IMR-90 (cell line): ENCODE measurements at regions not wholly inside any gene's neighbourhood (a gene's known extent, or its start where the extent isn't known, plus 50 kb on each side); places are given as distances from the start of the nearest gene placed in this dataset.

Source experiments
- ATAC-seq: fragments of 200-7000 bp; cut with Tn5 transposase; 2 replicates; pipeline ENCODE4 v1.9.1; 2020; ENCODE audit warnings: low read depth, mild to moderate bottlenecking, moderate library complexity
- BruUV-seq: library from RNA; stranded (reverse); fragments of 400-500 nt; replicated peaks from 2 replicates; lab custom pipeline; 2021; lab: Mats Ljungman, UMichigan
- CTCF ChIA-PET: fragments of 300-600 bp; formaldehyde crosslinking; extraction: SDS; loops from one replicate; lab custom pipeline; 2021; ENCODE audit warnings: antibody characterized with exemption; lab: Yijun Ruan, JAX
- POLR2A ChIA-PET: fragments of 300-600 bp; sonication (Branson Sonifier 250); formaldehyde crosslinking; loops from one replicate; lab custom pipeline; 2022; ENCODE audit warnings: antibody characterized with exemption; ENCODE audit not compliant: unreplicated experiment; lab: Charles Lee
- DNase-seq: peaks from one replicate; pipeline ENCODE4 v3.0.0; 2013
- H2AFZ ChIP-seq: replicated peaks from 2 replicates; pipeline ENCODE3; 2013; ENCODE audit warnings: low read length, mild to moderate bottlenecking; ENCODE audit not compliant: poor library complexity
- H2AK5ac ChIP-seq: 2 replicates; pipeline ENCODE4 v1.6.1; 2013; ENCODE audit warnings: low read depth, low read length, inconsistent platforms
- H2AK9ac ChIP-seq: replicated peaks from 2 replicates; pipeline ENCODE3; 2013; ENCODE audit warnings: mild to moderate bottlenecking, low read depth, low read length, moderate library complexity; ENCODE audit not compliant: poor library complexity
- H2BK120ac ChIP-seq: 2 replicates; pipeline ENCODE4 v1.6.1; 2013; ENCODE audit warnings: low read depth, low read length, inconsistent platforms
- H2BK15ac ChIP-seq: 3 replicates; pipeline ENCODE4 v1.6.1; 2013; ENCODE audit warnings: low read depth, low read length, inconsistent platforms
- H2BK20ac ChIP-seq: 2 replicates; pipeline ENCODE4 v1.6.1; 2013; ENCODE audit warnings: low read depth, mild to moderate bottlenecking, inconsistent platforms, low read length, moderate library complexity
- H2BK5ac ChIP-seq: 2 replicates; pipeline ENCODE4 v1.6.1; 2013; ENCODE audit warnings: mild to moderate bottlenecking, low read depth, low read length, inconsistent platforms; ENCODE audit not compliant: poor library complexity, severe bottlenecking
- H3K14ac ChIP-seq: replicated peaks from 2 replicates; pipeline ENCODE4 v1.6.1; 2013; ENCODE audit warnings: low read depth, low read length, inconsistent platforms
- H3K18ac ChIP-seq: 2 replicates; pipeline ENCODE4 v1.6.1; 2013; ENCODE audit warnings: low read depth, low read length, control low read depth
- H3K23ac ChIP-seq: 2 replicates; pipeline ENCODE4 v1.6.1; 2013; ENCODE audit warnings: low read depth, low read length, inconsistent platforms
- H3K27ac ChIP-seq: 2 replicates; pipeline ENCODE4 v1.5.1; 2013; ENCODE audit warnings: mild to moderate bottlenecking, control low read depth, low read length; ENCODE audit not compliant: insufficient read depth
- H3K27me3 ChIP-seq: 2 replicates; pipeline ENCODE4 v1.6.1; 2013; ENCODE audit warnings: low read length; ENCODE audit not compliant: control insufficient read depth, insufficient read depth
- H3K36me3 ChIP-seq: 2 replicates; pipeline ENCODE4 v1.6.1; 2013; ENCODE audit warnings: low read length, mixed read lengths; ENCODE audit not compliant: control insufficient read depth, insufficient read depth
- H3K4ac ChIP-seq: 2 replicates; pipeline ENCODE4 v1.6.1; 2013; ENCODE audit warnings: low read depth, low read length, inconsistent platforms
- H3K4me1 ChIP-seq: 2 replicates; pipeline ENCODE4 v1.6.1; 2013; ENCODE audit warnings: low read length, mixed read lengths; ENCODE audit not compliant: control insufficient read depth, insufficient read depth
- H3K4me2 ChIP-seq: 2 replicates; pipeline ENCODE4 v1.6.1; 2013; ENCODE audit warnings: low read depth, mild to moderate bottlenecking, control low read depth, low read length, moderate library complexity
- H3K4me3 ChIP-seq: 2 replicates; pipeline ENCODE4 v1.5.1; 2013; ENCODE audit warnings: low read depth, mild to moderate bottlenecking, control low read depth, low read length, moderate library complexity; ENCODE audit not compliant: insufficient read depth
- H3K56ac ChIP-seq: 2 replicates; pipeline ENCODE4 v1.6.1; 2013; ENCODE audit warnings: low read length, inconsistent platforms; ENCODE audit not compliant: insufficient read depth; ENCODE audit errors: extremely low read depth
- H3K79me1 ChIP-seq, 2 experiments: 2 replicates each; pipeline ENCODE4 v1.6.1; 2013; ENCODE audit warnings: low read length in 2 of 2, inconsistent platforms in 1 of 2, low read depth in 1 of 2
- H3K9ac ChIP-seq: 2 replicates; pipeline ENCODE4 v1.6.1; 2013; ENCODE audit warnings: low read depth, low read length, control low read depth
- H3K9me1 ChIP-seq: 2 replicates; pipeline ENCODE4 v1.6.1; 2013; ENCODE audit warnings: low read length, inconsistent platforms; ENCODE audit not compliant: insufficient read depth
- H3K9me3 ChIP-seq: 2 replicates; pipeline ENCODE4 v1.6.1; 2013; ENCODE audit warnings: low read length; ENCODE audit not compliant: control insufficient read depth, insufficient read depth
- H4K20me1 ChIP-seq: 2 replicates; pipeline ENCODE4 v1.6.1; 2013; ENCODE audit warnings: low read length, inconsistent platforms; ENCODE audit not compliant: insufficient read depth
- H4K5ac ChIP-seq: 2 replicates; pipeline ENCODE4 v1.6.1; 2013; ENCODE audit warnings: mild to moderate bottlenecking, low read depth, low read length, control low read depth
- H4K8ac ChIP-seq, 2 experiments: 2 replicates each; pipeline ENCODE4 v1.6.1; 2013; ENCODE audit warnings: low read depth in 2 of 2, low read length in 2 of 2, control low read depth in 1 of 2, inconsistent platforms in 1 of 2
- H4K91ac ChIP-seq: 2 replicates; pipeline ENCODE4 v1.6.1; 2013; ENCODE audit warnings: low read depth, low read length, inconsistent platforms; ENCODE audit not compliant: insufficient read depth
- MAFK ChIP-seq: IDR thresholded peaks from 2 replicates; pipeline ENCODE4 v1.6.1; 2012; ENCODE audit warnings: low read depth, low read length, improper control_type of control experiment
- RAD21 ChIP-seq: IDR thresholded peaks from 2 replicates; pipeline ENCODE4 v1.6.1; 2012; ENCODE audit warnings: low read length, improper control_type of control experiment
- RCOR1 ChIP-seq: IDR thresholded peaks from 2 replicates; pipeline ENCODE4 v1.6.1; 2012; ENCODE audit warnings: mild to moderate bottlenecking, low read length, improper control_type of control experiment; ENCODE audit not compliant: insufficient replicate concordance
- dilution Hi-C: fragments of 300-500 bp; cut with HindIII; formaldehyde crosslinking; loops from one replicate; pipeline ENCODE4 v1.14.3; 2018; ENCODE audit warnings: low sequenced_read_pairs; ENCODE audit not compliant: unreplicated experiment
- in situ Hi-C: fragments of 300-500 bp; cut with MboI; formaldehyde crosslinking; loops from 3 replicates; pipeline ENCODE4 v1.14.3; 2019; ENCODE audit warnings: low sequenced_read_pairs, inconsistent platforms, mixed read lengths
- intact Hi-C: fragments of 100-400 bp; cut with micrococcal nuclease; formaldehyde crosslinking; loops from 2 replicates; pipeline ENCODE4 v1.10.0; 2022

GRCh38 chr6:140697585-140697984, 1323.1 kb upstream of the CITED2 start:
- H3K56ac ChIP-seq, result no peak overlapping the region
- no peak overlapping the region for H3K27ac ChIP-seq
- no peaks in the 10 kb centered on the region for H3K79me1 ChIP-seq
- no peaks in the 10 kb centered on the region for H4K20me1 ChIP-seq
- no peak overlapping the region for H3K4me2 ChIP-seq
- H2BK5ac ChIP-seq, result no peak overlapping the region
- no peak overlapping the region for H4K8ac ChIP-seq
- no peaks in the 10 kb centered on the region for H3K9me1 ChIP-seq
- DNase-seq (no peak), ATAC-seq (no peak)
- H2BK120ac ChIP-seq, result no peak overlapping the region
- in situ Hi-C loops, result no loop called here
- H2AK5ac ChIP-seq, result no peak overlapping the region
- no peaks in the 10 kb centered on the region for H3K27me3 ChIP-seq
- BruUV-seq, result no TSS peak
- H3K4me3 ChIP-seq, result no peak overlapping the region
- no peak overlapping the region for H2AK9ac ChIP-seq
- no peak overlapping the region for H2BK15ac ChIP-seq
- H3K36me3 ChIP-seq, result no peaks in the 10 kb centered on the region
- H3K18ac ChIP-seq, result no peak overlapping the region
- H3K9me3 ChIP-seq, result peaks cover 4% of the 10 kb centered on the region; the same call in 1 of the 2 replicates
- TF ChIP-seq RAD21, result no peak
- no peak for TF ChIP-seq RCOR1
- TF ChIP-seq MAFK, result no peak
- no peak overlapping the region for H3K23ac ChIP-seq
- ChIA-PET POLR2A (no interaction called here), CTCF (no interaction called here)
- H3K4me1 ChIP-seq, result no peaks in the 10 kb centered on the region
- dilution Hi-C loops, result no loop called here
- H3K9ac ChIP-seq, result no peak overlapping the region
- H2BK20ac ChIP-seq, result no peak overlapping the region
- H4K5ac ChIP-seq, result no peak overlapping the region
- intact Hi-C loops, result no loop called here
- no peak overlapping the region for H3K4ac ChIP-seq
- H4K91ac ChIP-seq, result no peak overlapping the region
- no peak overlapping the region for H2AFZ ChIP-seq
- no peak overlapping the region for H3K14ac ChIP-seq
